ENCODE measurements at regions not wholly inside any gene's neighbourhood (a gene's known extent, or its start where the extent isn't known, plus 50 kb on each side); places are given as distances from the start of the nearest gene placed in this dataset.

GRCh38 chr2:193985272-193985671 is 1671.8 kb upstream of the SLC39A10 start:
- no peak for TF ChIP-seq CTCF (IDR thresholded peaks at IDR 0.05)
- TF ChIP-seq EZH2 (IDR thresholded peaks at IDR 0.05; ENCODE audit: borderline replicate concordance, insufficient read depth, low read depth, low read length, poor library complexity, severe bottlenecking), result no peak

Data from B cell (primary cell).